Gastroesophageal sphincter (tissue), 4 donors: ENCODE measurements at regions not wholly inside any gene's neighbourhood (a gene's known extent, or its start where the extent isn't known, plus 50 kb on each side); places are given as distances from the start of the nearest gene placed in this dataset.

ENCODE experiments used
- ATAC-seq: fragments of 150-250 bp; one replicate; pipeline ENCODE4 v1.9.1; 2016; ENCODE audit warnings: mild to moderate bottlenecking, moderate library complexity
- H3K27ac ChIP-seq, 4 donors: fragments of 200-600 bp; sonication (generic) in 3 of 4; 1 replicate in 3 of 4; 2 replicates in 1 of 4; pipeline ENCODE4 v1.5.1; 2016 to 2019
- H3K27me3 ChIP-seq: fragments of 200-600 bp; sonication (generic); one replicate; pipeline ENCODE4 v1.5.1; 2019
- H3K36me3 ChIP-seq, 2 donors: fragments of 200-600 bp; sonication (generic); one replicate each; pipeline ENCODE4 v1.5.1; 2019; ENCODE audit warnings: control low read depth in 1 of 2
- H3K4me1 ChIP-seq, 3 donors: fragments of 200-600 bp; sonication (generic); 1 replicate in 2 of 3; 2 replicates in 1 of 3; pipeline ENCODE4 v1.5.1; 2016 to 2019; ENCODE audit warnings: control low read depth in 2 of 3
- H3K4me3 ChIP-seq, 2 donors: fragments of 200-600 bp; sonication (generic); one replicate each; pipeline ENCODE4 v1.5.1; 2019; ENCODE audit warnings: mild to moderate bottlenecking in 1 of 2, moderate library complexity in 1 of 2
- H3K9me3 ChIP-seq, 3 donors: fragments of 200-600 bp; sonication (generic); one replicate each; pipeline ENCODE4 v1.5.1; 2017 to 2019; ENCODE audit warnings: control low read depth in 2 of 3
- EP300 ChIP-seq: sonication (generic); formaldehyde crosslinking; IDR thresholded peaks from one replicate; pipeline ENCODE4 v1.6.1; 2017; ENCODE audit warnings: antibody characterized with exemption, mild to moderate bottlenecking
- POLR2A ChIP-seq, 2 donors: fragments of 450-650 bp; IDR thresholded peaks; one replicate each; pipeline ENCODE4 v1.6.1; 2017; ENCODE audit warnings: antibody characterized with exemption in 2 of 2, mild to moderate bottlenecking in 2 of 2, moderate library complexity in 1 of 2
- POLR2AphosphoS5 ChIP-seq: sonication (generic); formaldehyde crosslinking; IDR thresholded peaks from one replicate; pipeline ENCODE4 v1.6.1; 2017; ENCODE audit warnings: antibody characterized with exemption
- WGBS, 2 donors: methylation state at CpG; one replicate each; pipeline ENCODE4 v1.1.5; 2018; ENCODE audit warnings: low coverage in 1 of 2; 5-methylcytosine and 5-hydroxymethylcytosine counted together
- TF ChIP-seq, protein P1 (sequence below), 4 experiments: fragments of 200-600 bp in 2 of 4; fragments of 450-650 bp in 2 of 4; sonication (generic) in 1 of 4; IDR thresholded peaks; one replicate each; pipeline ENCODE4 v1.5.1; 2017 to 2019; ENCODE audit warnings: antibody characterized with exemption in 4 of 4, mild to moderate bottlenecking in 2 of 4, moderate library complexity in 2 of 4

DNA sequence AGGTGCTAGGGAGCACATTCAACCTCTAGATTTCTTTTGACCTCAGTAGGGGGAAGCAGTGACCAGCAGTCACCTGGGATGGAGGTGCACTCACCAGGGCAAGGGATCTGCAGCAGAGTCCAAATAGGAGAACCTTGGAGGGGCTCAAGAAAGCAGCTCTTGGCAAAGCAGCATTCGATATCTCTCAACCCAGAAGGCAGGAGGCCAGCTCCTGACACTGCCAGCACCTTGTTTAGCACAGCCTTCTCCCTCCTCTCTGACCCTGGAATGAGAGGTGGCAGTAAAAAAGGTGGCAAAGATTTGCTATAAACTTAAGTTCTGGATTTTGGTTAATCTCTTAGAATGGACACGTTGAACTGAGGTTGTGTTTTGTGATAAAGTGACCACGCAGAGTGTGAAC lies 107.9 kb downstream of the AQP9 start:
- TF ChIP-seq, protein P1, sequence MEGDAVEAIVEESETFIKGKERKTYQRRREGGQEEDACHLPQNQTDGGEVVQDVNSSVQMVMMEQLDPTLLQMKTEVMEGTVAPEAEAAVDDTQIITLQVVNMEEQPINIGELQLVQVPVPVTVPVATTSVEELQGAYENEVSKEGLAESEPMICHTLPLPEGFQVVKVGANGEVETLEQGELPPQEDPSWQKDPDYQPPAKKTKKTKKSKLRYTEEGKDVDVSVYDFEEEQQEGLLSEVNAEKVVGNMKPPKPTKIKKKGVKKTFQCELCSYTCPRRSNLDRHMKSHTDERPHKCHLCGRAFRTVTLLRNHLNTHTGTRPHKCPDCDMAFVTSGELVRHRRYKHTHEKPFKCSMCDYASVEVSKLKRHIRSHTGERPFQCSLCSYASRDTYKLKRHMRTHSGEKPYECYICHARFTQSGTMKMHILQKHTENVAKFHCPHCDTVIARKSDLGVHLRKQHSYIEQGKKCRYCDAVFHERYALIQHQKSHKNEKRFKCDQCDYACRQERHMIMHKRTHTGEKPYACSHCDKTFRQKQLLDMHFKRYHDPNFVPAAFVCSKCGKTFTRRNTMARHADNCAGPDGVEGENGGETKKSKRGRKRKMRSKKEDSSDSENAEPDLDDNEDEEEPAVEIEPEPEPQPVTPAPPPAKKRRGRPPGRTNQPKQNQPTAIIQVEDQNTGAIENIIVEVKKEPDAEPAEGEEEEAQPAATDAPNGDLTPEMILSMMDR (IDR thresholded peaks at IDR 0.05), result no peak
- no peak for TF ChIP-seq POLR2A (IDR thresholded peaks at IDR 0.05)
- TF ChIP-seq EP300, result no peak
- TF ChIP-seq POLR2AphosphoS5, result no peak
- peaks cover 6% of the 10 kb centered on the region for H3K27me3 ChIP-seq
- H3K36me3 ChIP-seq, result no peaks in the 10 kb centered on the region
- no peak for ATAC-seq
- no peak overlapping the region for H3K4me3 ChIP-seq
- no peaks in the 10 kb centered on the region for H3K9me3 ChIP-seq
- H3K4me1 ChIP-seq, result no peaks in the 10 kb centered on the region
- H3K27ac ChIP-seq, result no peak overlapping the region
- 78% methylated on average over 3 of the region's 3 CpGs; no CpG with 5 or more reads in 1 of the 2 donors for WGBS, 2 donors

DNA sequence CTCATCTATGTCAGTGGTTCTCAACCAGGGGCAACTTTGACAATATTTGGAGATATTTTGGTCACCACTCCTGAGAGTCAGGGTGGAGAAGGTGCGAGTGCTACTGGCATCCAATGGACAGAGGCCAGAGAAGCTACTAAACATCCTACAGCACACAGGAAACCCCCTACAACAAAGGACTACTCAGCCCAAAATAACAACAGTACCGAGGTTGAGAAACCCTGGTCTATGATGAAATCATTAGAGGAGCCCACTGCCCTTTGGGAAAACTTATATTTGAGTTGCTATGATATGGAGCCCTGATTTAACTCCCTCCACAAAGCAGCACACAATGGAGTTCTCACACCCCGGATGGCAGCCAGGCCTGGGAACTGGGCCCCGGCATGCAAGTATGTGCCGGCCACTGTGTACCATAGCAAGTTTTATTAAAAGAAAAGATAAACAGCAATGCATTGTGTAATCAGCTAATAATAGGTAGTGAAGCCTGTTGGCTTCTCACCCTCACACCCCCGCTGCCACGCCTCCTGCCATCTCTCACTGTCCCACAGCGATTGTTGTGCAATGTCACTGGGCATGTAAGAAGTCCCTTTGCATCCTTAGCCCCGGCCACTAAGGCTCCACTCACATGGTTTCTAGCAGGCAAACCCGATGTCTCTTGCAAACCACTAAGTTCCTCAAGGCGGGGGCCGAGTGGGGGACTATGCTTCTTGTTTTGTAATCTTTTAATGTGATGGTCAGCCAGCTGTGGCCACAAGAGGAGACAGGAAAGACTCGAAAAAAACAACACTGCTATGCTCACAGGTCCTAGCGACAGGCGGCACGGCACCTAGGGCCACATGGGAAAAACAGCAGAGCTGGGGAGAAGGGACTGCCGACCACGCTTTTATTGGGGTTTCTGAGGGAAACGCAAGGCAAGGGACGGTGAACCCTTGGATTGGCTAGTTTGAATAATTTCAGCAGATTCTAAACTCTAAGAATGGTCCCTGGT lies 110.0 kb downstream of the AQP9 start:
- no peaks in the 10 kb centered on the region for H3K9me3 ChIP-seq
- TF ChIP-seq POLR2A (IDR thresholded peaks at IDR 0.05), result no peak
- no peak for TF ChIP-seq EP300
- TF ChIP-seq, protein P1 (IDR thresholded peaks at IDR 0.05), result no peak
- TF ChIP-seq POLR2AphosphoS5, result no peak
- no peak overlapping the region for H3K4me3 ChIP-seq
- H3K27ac ChIP-seq, result no peak overlapping the region
- peak; percentile 48 for ATAC-seq
- H3K4me1 ChIP-seq, result no peaks in the 10 kb centered on the region
- H3K27me3 ChIP-seq, result peaks cover 13% of the 10 kb centered on the region
- WGBS, 2 donors, result 78 to 89% methylated on average over 12 of the region's 20 CpGs
- H3K36me3 ChIP-seq, result no peaks in the 10 kb centered on the region

DNA sequence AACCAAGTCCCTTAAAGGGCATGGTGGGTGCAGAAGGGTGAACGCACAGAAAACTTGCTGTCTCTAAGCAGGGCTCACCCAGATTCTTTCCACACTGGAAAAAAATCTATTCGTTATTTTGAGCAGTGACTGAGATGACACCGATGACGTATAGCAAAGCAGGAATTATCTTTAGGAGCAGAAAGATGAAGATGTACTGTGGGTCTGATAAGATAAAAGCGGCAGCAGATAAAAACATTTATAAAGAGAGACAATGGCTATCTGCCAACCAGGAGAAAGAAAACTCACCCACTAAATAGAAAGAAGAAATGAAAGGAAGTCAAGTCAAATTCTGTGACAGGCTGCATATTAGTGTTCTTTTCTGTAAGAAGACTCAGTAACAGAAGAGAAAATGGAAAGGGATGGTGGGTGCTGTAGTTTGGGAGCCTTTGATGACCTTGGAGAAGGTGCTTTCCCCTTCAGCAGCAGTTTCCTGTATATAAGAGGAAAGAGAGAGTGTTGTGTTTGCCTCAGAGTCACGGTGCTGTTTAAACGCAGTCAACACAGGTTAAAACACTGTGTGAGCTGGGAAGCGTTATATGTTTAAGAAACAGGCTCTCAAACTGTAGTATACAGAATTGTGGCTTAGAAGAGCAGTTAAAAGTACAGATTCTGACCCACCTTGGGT lies 111.6 kb downstream of the AQP9 start:
- no peak for TF ChIP-seq EP300
- TF ChIP-seq POLR2A (IDR thresholded peaks at IDR 0.05), result no peak
- H3K27ac ChIP-seq, result no peak overlapping the region
- peaks cover 13% of the 10 kb centered on the region for H3K27me3 ChIP-seq
- H3K4me1 ChIP-seq, result no peaks in the 10 kb centered on the region
- H3K36me3 ChIP-seq, result no peaks in the 10 kb centered on the region
- no peak overlapping the region for H3K4me3 ChIP-seq
- WGBS, 2 donors, result 51 to 53% methylated on average over 5 of the region's 8 CpGs
- no peak for ATAC-seq
- no peaks in the 10 kb centered on the region for H3K9me3 ChIP-seq

DNA sequence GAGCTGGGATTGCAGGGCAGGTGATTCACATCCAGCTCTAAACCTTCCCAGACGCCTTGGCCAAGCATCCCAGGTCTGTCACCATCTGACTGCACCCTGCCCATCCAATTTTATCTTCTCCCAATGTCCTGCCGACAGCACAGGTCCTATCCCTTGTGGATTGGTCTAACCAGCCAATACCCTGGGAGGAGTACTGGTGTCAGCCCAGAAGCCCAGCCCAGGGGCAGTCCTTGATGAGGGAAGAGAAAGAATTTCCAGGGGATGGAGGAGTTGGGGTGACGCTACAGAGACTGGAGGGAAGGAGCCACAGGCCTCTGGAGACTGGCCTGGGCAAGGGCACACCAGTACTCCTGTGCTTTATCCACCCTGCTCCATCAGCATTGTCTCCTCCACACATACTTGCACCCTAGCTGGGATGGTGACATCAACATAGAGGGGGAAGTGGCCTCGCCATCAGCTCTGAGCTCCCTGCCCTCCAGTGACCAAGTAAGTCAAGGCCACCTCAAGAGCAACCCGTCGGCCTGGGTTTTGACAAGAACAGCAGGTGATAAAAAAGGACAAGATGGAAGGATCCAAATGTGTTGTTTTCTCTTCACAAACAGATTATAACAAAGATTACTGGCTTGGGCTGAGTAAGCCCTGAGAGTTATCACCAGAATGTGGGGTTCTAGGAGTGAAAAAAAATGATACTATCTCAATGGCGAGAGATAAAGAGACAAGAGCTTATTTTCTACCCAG lies 114.6 kb downstream of the AQP9 start:
- Histone ChIP-seq H3K27ac (no peak overlapping the region), H3K9me3 (peaks cover 0 to 10% (median 0%) of the 10 kb centered on the region in 3 donors), H3K4me1 (no peaks in the 10 kb centered on the region), H3K36me3 (no peaks in the 10 kb centered on the region), H3K4me3 (no peak overlapping the region), H3K27me3 (peaks cover 11% of the 10 kb centered on the region)
- ATAC-seq, result peak; percentile 28
- WGBS, 2 donors, result 67 to 81% methylated on average over 1 to 6 of the region's 7 CpGs
- TF ChIP-seq POLR2A (IDR thresholded peaks at IDR 0.05) (no peak), POLR2AphosphoS5 (no peak), EP300 (no peak)
- TF ChIP-seq, protein P1 (IDR thresholded peaks at IDR 0.05), result no peak

DNA sequence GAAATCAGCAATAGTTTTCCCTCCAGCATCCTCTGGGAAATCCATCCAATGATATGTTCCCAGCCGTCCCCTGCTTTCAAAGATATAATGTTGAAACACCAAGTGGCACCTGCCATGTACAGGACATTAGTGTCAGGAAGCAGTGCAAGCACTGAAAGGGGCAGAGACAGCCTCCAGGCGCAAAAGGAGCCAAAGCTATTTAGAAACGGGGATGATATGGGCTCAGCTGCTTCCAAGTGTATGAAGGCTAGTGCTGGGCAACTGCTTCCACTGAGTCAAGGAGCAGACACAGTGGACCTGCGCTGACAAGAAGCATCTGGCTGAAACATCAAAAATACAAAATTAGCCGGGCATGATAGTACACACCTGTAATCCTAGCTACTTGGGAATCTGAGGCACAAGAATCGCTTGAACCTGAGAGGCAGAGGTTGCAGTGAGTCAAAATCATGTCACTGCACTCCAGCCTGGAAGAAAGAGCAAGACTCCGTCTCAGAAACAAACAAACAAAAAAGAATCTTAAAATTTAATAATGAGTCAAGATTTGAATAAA lies 119.7 kb downstream of the AQP9 start:
- H3K27me3 ChIP-seq, result peaks cover 4% of the 10 kb centered on the region
- no peak for ATAC-seq
- TF ChIP-seq EP300, result no peak
- TF ChIP-seq POLR2AphosphoS5, result no peak
- TF ChIP-seq, protein P1 (IDR thresholded peaks at IDR 0.05), result no peak
- TF ChIP-seq POLR2A (IDR thresholded peaks at IDR 0.05), result no peak
- WGBS, 2 donors, result 30 to 75% methylated on average over 3 to 4 of the region's 7 CpGs
- H3K4me1 ChIP-seq, result no peaks in the 10 kb centered on the region
- H3K9me3 ChIP-seq, result peaks cover 0 to 10% (median 0%) of the 10 kb centered on the region in 3 donors
- no peak overlapping the region for H3K4me3 ChIP-seq
- no peaks in the 10 kb centered on the region for H3K36me3 ChIP-seq
- no peak overlapping the region for H3K27ac ChIP-seq
